H1 (cell line): ENCODE measurements at regions not wholly inside any gene's neighbourhood (a gene's known extent, or its start where the extent isn't known, plus 50 kb on each side); places are given as distances from the start of the nearest gene placed in this dataset.
A peak's percentile ranks its signal among the peaks of the same experiment; 100 is the strongest.

Experiments
- CTCF ChIA-PET: fragments of 300-600 bp; sonication (Branson Sonifier 250); formaldehyde crosslinking; loops from one replicate; lab custom pipeline; 2021; ENCODE audit not compliant: partially characterized antibody; lab: Charles Lee
- POLR2A ChIA-PET: fragments of 300-600 bp; sonication (Branson Sonifier 250); formaldehyde crosslinking; loops from one replicate; lab custom pipeline; 2021; ENCODE audit warnings: inconsistent platforms; ENCODE audit not compliant: partially characterized antibody; lab: Charles Lee
- DNase-seq, 2 experiments: peaks; one replicate each; pipeline versions ENCODE4 v3.0.0 to v3.0.0-alpha.2; 2010 to 2022; ENCODE audit warnings: low spot score in 2 of 2, low read depth in 1 of 2, mixed read lengths in 1 of 2
- FAIRE-seq: peaks from 2 replicates; lab custom pipeline; 2011; peaks lifted over from hg19 to GRCh38; lab: Jason Lieb, UNC
- H2AFZ ChIP-seq: 2 replicates; pipeline ENCODE4 v1.8.1; 2012; ENCODE audit warnings: low read length, inconsistent platforms
- H2AK5ac ChIP-seq: 2 replicates; pipeline ENCODE4 v1.6.1; 2013; ENCODE audit warnings: low read depth, low read length
- H2BK120ac ChIP-seq: replicated peaks from 2 replicates; pipeline ENCODE3; 2013; ENCODE audit warnings: low read depth, low read length, inconsistent platforms
- H2BK12ac ChIP-seq: 2 replicates; pipeline ENCODE4 v1.6.1; 2013; ENCODE audit warnings: low read depth, low read length
- H2BK15ac ChIP-seq: 2 replicates; pipeline ENCODE4 v1.6.1; 2013; ENCODE audit warnings: low read length
- H2BK20ac ChIP-seq: 2 replicates; pipeline ENCODE4 v1.6.1; 2013; ENCODE audit warnings: low read length
- H2BK5ac ChIP-seq: 2 replicates; pipeline ENCODE4 v1.6.1; 2013; ENCODE audit warnings: low read depth, low read length
- H3K14ac ChIP-seq: 2 replicates; pipeline ENCODE4 v1.6.1; 2013; ENCODE audit warnings: inconsistent platforms; ENCODE audit not compliant: insufficient read length
- H3K18ac ChIP-seq: 2 replicates; pipeline ENCODE4 v1.6.1; 2013; ENCODE audit warnings: low read length; ENCODE audit errors: extremely low read depth
- H3K23ac ChIP-seq: 2 replicates; pipeline ENCODE4 v1.6.1; 2013; ENCODE audit warnings: inconsistent platforms; ENCODE audit not compliant: insufficient read length
- H3K23me2 ChIP-seq: 2 replicates; pipeline ENCODE4 v1.6.1; 2013; ENCODE audit warnings: low read depth, low read length
- H3K27ac ChIP-seq: 2 replicates; pipeline ENCODE4 v1.6.1; 2011; ENCODE audit warnings: low read depth, low read length, inconsistent platforms
- H3K27me3 ChIP-seq, 4 experiments: replicated peaks in 1 of 4; 1 replicate in 1 of 4; 2 replicates in 3 of 4; pipeline versions ENCODE4 v1.6.1 to v1.8.1; 2011 to 2013; ENCODE audit warnings: low read length in 3 of 4, mild to moderate bottlenecking in 3 of 4, inconsistent platforms in 2 of 4, mixed read lengths in 2 of 4, moderate library complexity in 1 of 4; ENCODE audit not compliant: control insufficient read depth in 3 of 4, insufficient read depth in 3 of 4; ENCODE audit errors: extremely low read depth in 1 of 4
- H3K36me3 ChIP-seq, 4 experiments: 2 replicates each; pipeline versions ENCODE4 v1.6.1 to v1.8.1; 2011 to 2013; ENCODE audit warnings: mild to moderate bottlenecking in 4 of 4, low read length in 3 of 4, moderate library complexity in 2 of 4, control low read depth in 1 of 4, inconsistent platforms in 1 of 4; ENCODE audit not compliant: insufficient read depth in 4 of 4, control insufficient read depth in 2 of 4
- H3K4ac ChIP-seq: replicated peaks from 2 replicates; pipeline ENCODE3; 2013; ENCODE audit warnings: low read length, low read depth, mixed read lengths, inconsistent platforms; ENCODE audit not compliant: insufficient read length
- H3K4me1 ChIP-seq, 4 experiments: replicated peaks in 1 of 4; 1 replicate in 1 of 4; 2 replicates in 3 of 4; pipeline versions ENCODE4 v1.6.1 to v1.8.1; 2011 to 2013; ENCODE audit warnings: low read length in 3 of 4, inconsistent platforms in 2 of 4, mixed read lengths in 1 of 4; ENCODE audit not compliant: insufficient read depth in 4 of 4, control insufficient read depth in 3 of 4
- H3K4me2 ChIP-seq, 2 experiments: 2 replicates each; pipeline versions ENCODE4 v1.6.1 to v1.8.1; 2011 to 2013; ENCODE audit warnings: low read depth in 2 of 2, low read length in 2 of 2, control low read depth in 1 of 2, inconsistent platforms in 1 of 2, mild to moderate bottlenecking in 1 of 2; ENCODE audit not compliant: insufficient read depth in 1 of 2
- H3K4me3 ChIP-seq, 4 experiments: fragments of 200-600, 300-600 bp in 1 of 4; sonication (generic), shearing (Covaris generic), sonication (Bioruptor Twin) in 1 of 4; 2 replicates each; pipeline versions ENCODE4 v1.5.1 to v1.8.1; 2011 to 2016; ENCODE audit warnings: low read length in 4 of 4, low read depth in 3 of 4, control low read depth in 2 of 4, inconsistent platforms in 2 of 4, mild to moderate bottlenecking in 2 of 4, mixed read lengths in 1 of 4, moderate library complexity in 1 of 4; ENCODE audit not compliant: insufficient read depth in 2 of 4; ENCODE audit errors: extremely low read depth in 1 of 4
- H3K56ac ChIP-seq: replicated peaks from 2 replicates; pipeline ENCODE3; 2013; ENCODE audit warnings: low read depth, mild to moderate bottlenecking, mixed read lengths, low read length, inconsistent platforms; ENCODE audit not compliant: insufficient read length
- H3K79me1 ChIP-seq: 2 replicates; pipeline ENCODE4 v1.6.1; 2013; ENCODE audit warnings: low read depth, low read length, control low read depth
- H3K79me2 ChIP-seq, 2 experiments: 2 replicates each; pipeline versions ENCODE4 v1.6.1 to v1.8.1; 2012 to 2013; ENCODE audit warnings: low read length in 2 of 2, mild to moderate bottlenecking in 2 of 2, inconsistent platforms in 1 of 2; ENCODE audit not compliant: insufficient read depth in 2 of 2, control insufficient read depth in 1 of 2
- H3K9ac ChIP-seq, 4 experiments: replicated peaks in 1 of 4; 1 replicate in 1 of 4; 2 replicates in 3 of 4; pipeline versions ENCODE4 v1.6.1 to v1.8.1; 2011 to 2013; ENCODE audit warnings: low read depth in 3 of 4, low read length in 3 of 4, control low read depth in 2 of 4, mild to moderate bottlenecking in 2 of 4, moderate library complexity in 2 of 4, inconsistent platforms in 1 of 4; ENCODE audit errors: extremely low read depth in 1 of 4
- H3K9me3 ChIP-seq, 2 experiments: 2 replicates each; pipeline versions ENCODE4 v1.6.1 to v1.8.1; 2012 to 2013; ENCODE audit warnings: mild to moderate bottlenecking in 2 of 2, moderate library complexity in 2 of 2, control low read depth in 1 of 2, inconsistent platforms in 1 of 2, low read depth in 1 of 2, low read length in 1 of 2, mixed read lengths in 1 of 2; ENCODE audit not compliant: insufficient read depth in 2 of 2
- H4K20me1 ChIP-seq, 2 experiments: replicated peaks in 1 of 2; 2 replicates each; pipeline versions ENCODE3 to v1.8.1; 2011 to 2013; ENCODE audit warnings: inconsistent platforms in 2 of 2, low read length in 2 of 2, mild to moderate bottlenecking in 1 of 2; ENCODE audit not compliant: insufficient read depth in 2 of 2, control insufficient read depth in 1 of 2
- H4K5ac ChIP-seq: 2 replicates; pipeline ENCODE4 v1.6.1; 2013; ENCODE audit warnings: low read length, low read depth, mixed read lengths, inconsistent platforms; ENCODE audit not compliant: insufficient read length
- H4K8ac ChIP-seq: 2 replicates; pipeline ENCODE4 v1.8.0; 2013; ENCODE audit warnings: mild to moderate bottlenecking, moderate library complexity, low read length, inconsistent platforms; ENCODE audit not compliant: insufficient read depth; ENCODE audit errors: extremely low read depth
- H4K91ac ChIP-seq: replicated peaks from 2 replicates; pipeline ENCODE3; 2013; ENCODE audit warnings: low read length, mixed read lengths, inconsistent platforms; ENCODE audit not compliant: insufficient read length
- CBX5 ChIP-seq: fragments of 300-800, 300-1000 bp; sonication (generic); IDR thresholded peaks from 2 replicates; pipeline ENCODE4 v1.7.1; 2016; ENCODE audit warnings: antibody characterized with exemption, low read length, low read depth
- CEBPB ChIP-seq: IDR thresholded peaks from 2 replicates; pipeline ENCODE4 v1.6.1; 2012; ENCODE audit warnings: low read depth, low read length
- NANOG ChIP-seq: IDR thresholded peaks from 2 replicates; pipeline ENCODE4 v1.6.1; 2011; ENCODE audit warnings: low read length, low read depth, mild to moderate bottlenecking, inconsistent platforms; ENCODE audit not compliant: insufficient read depth, poor library complexity, severe bottlenecking
- POLR2AphosphoS5 ChIP-seq: IDR thresholded peaks from 2 replicates; pipeline ENCODE4 v1.6.1; 2011; ENCODE audit warnings: low read depth, low read length
- RAD21 ChIP-seq, 2 experiments: IDR thresholded peaks in 1 of 2; conservative IDR thresholded peaks in 1 of 2; 2 replicates each; pipeline ENCODE4 v1.6.1; 2011; ENCODE audit warnings: low read depth in 2 of 2, low read length in 2 of 2, improper control_type of control experiment in 1 of 2, inconsistent platforms in 1 of 2, mild to moderate bottlenecking in 1 of 2, moderate library complexity in 1 of 2
- SUZ12 ChIP-seq: fragments of 200-600 bp; sonication (generic); IDR thresholded peaks from 2 replicates; pipeline ENCODE4 v1.6.1; 2012; ENCODE audit warnings: mild to moderate bottlenecking, inconsistent platforms, low read length, moderate library complexity, mixed read lengths
- TEAD4 ChIP-seq: IDR thresholded peaks from 2 replicates; pipeline ENCODE4 v1.6.1; 2012; ENCODE audit warnings: low read depth, low read length, inconsistent platforms, mixed read lengths
- YY1 ChIP-seq: IDR thresholded peaks from 2 replicates; pipeline ENCODE4 v1.6.1; 2011; ENCODE audit warnings: low read depth, mild to moderate bottlenecking, low read length
- WGBS, 2 experiments: shearing (Covaris generic) in 1 of 2; methylation state at CpG; one replicate each; pipeline versions ENCODE4 v1.1.6 to v1.1.7; 2013 to 2015; ENCODE audit warnings: low lambda C conversion rate in 2 of 2, mixed read lengths in 2 of 2, inconsistent platforms in 1 of 2, low coverage in 1 of 2, missing lambda C conversion rate in 1 of 2; ENCODE audit not compliant: insufficient replicate concordance in 2 of 2, insufficient coverage in 1 of 2, insufficient read length in 1 of 2; ENCODE audit errors: extremely low coverage in 1 of 2, missing lambda C conversion rate in 1 of 2; 5-methylcytosine and 5-hydroxymethylcytosine counted together

DNA sequence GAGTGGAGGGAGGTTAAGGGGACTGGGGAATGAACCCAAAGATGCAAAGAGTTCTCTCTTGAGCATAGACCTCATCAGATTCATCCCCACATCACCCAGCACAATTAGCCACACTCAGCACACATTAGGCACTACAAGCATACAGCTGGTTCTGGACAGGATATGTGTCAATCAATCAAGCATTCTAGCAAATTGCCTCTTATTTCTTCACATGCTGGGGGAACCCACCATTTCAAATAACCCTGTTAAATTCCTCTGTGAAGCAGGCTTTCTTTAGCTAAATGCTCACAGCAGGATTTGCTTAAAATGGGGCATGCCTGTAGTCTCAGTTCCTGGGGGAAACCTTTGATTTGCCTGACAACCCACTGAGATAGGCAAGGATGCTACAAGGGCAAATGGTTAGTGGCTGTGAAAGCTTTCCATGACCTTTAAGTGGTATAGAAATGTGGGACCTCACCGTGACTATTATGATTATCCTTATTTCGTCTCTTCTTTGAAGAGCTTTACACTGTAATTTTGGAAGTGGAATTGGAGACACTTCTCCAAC is 193.4 kb upstream of the ZMIZ1 start:
- TF ChIP-seq POLR2AphosphoS5, result no peak
- TF ChIP-seq RAD21 (IDR thresholded peaks at IDR 0.05 in 1 of 2, conservative IDR thresholded peaks at IDR 0.05 in 1 of 2; ENCODE audit: low read depth in 2 of 2, low read length in 2 of 2), result peak in 1 of 2 experiments; percentile 9; a peak in 1 of 4 replicates
- TF ChIP-seq CEBPB, result 0 out of 2 replicates have a peak, but pooled peaks have one; percentile 1
- TF ChIP-seq SUZ12, result no peak
- peak; percentile 73; the same call in 1 of the 2 replicates for TF ChIP-seq TEAD4
- TF ChIP-seq YY1, result peak; percentile 67; the same call in 1 of the 2 replicates
- no peak for TF ChIP-seq CBX5
- peak; percentile 94 for TF ChIP-seq NANOG

More for the DNA sequence above, 193.4 kb upstream of the ZMIZ1 start:
- Histone ChIP-seq H3K79me2 (no peaks in the 10 kb centered on the region), H3K36me3 (no peaks in the 10 kb centered on the region), H2BK20ac (no peak overlapping the region), H2BK120ac (no peak overlapping the region), H3K27ac (no peak overlapping the region), H2BK5ac (no peak overlapping the region), H2BK15ac (no peak overlapping the region), H2AFZ (no peak overlapping the region), H2AK5ac (no peak overlapping the region), H4K20me1 (peaks cover 0 to 2% of the 10 kb centered on the region in 2 experiments), H3K14ac (no peak overlapping the region), H3K4me3 (no peak overlapping the region), H3K56ac (no peak overlapping the region), H4K8ac (no peak overlapping the region), H3K27me3 (peaks cover 8 to 31% (median 22%) of the 10 kb centered on the region in 4 experiments), H3K23ac (no peak overlapping the region), H3K4me2 (0 out of 4 replicates have a peak overlapping the region, but pooled peaks of 1 of the 2 experiments have one; percentile 3), H2BK12ac (no peak overlapping the region), H3K4me1 (peaks cover 2 to 14% (median 6%) of the 10 kb centered on the region in 4 experiments; a peak in 6 of 7 replicates), H3K9me3 (0 out of 4 replicates have a peak, but pooled peaks cover 0 to 2% of the 10 kb centered on the region in 2 experiments), H3K18ac (no peak overlapping the region), H3K9ac (no peak overlapping the region), H4K5ac (no peak overlapping the region), H3K79me1 (no peaks in the 10 kb centered on the region), H4K91ac (no peak overlapping the region), H3K4ac (no peak overlapping the region), H3K23me2 (no peaks in the 10 kb centered on the region)
- FAIRE-seq, result peak; percentile 89
- ChIA-PET CTCF (interaction anchor here (0.7 to 2.0 kb wide), 2 partner anchors 16 to 320 kb away, joined by 3 to 8 read pairs; no protein-coding TSS in a partner anchor), POLR2A (interaction anchor here (1.1 kb wide), 1 partner anchor 665 kb away, joined by 3 read pairs; no protein-coding TSS in a partner anchor)
- 36% methylated on average over 2 of the region's 2 CpGs; no CpG with 5 or more reads in 1 of the 2 experiments for WGBS, 2 experiments
- peak; percentile 34 to 42 for DNase-seq
